GM12878 (cell line): ENCODE measurements at regions not wholly inside any gene's neighbourhood (a gene's known extent, or its start where the extent isn't known, plus 50 kb on each side); places are given as distances from the start of the nearest gene placed in this dataset.

Source experiments
- ATAC-seq: fragments of 200-7000 bp; cut with Tn5 transposase; 3 replicates; pipeline ENCODE4 v1.9.1; 2020; ENCODE audit warnings: mild to moderate bottlenecking, moderate library complexity
- BruUV-seq: library from RNA; stranded (reverse); fragments of 400-500 nt; replicated peaks from 2 replicates; lab custom pipeline; 2021; lab: Mats Ljungman, UMichigan
- CTCF ChIA-PET: fragments of 300-600 bp; sonication (Branson Sonifier 250); formaldehyde crosslinking; extraction: SDS; loops from one replicate; lab custom pipeline; 2021; ENCODE audit warnings: inconsistent platforms; lab: Yijun Ruan, JAX
- POLR2A ChIA-PET: fragments of 350-600 bp; formaldehyde crosslinking; extraction: SDS; loops from one replicate; lab custom pipeline; 2021; ENCODE audit warnings: inconsistent platforms; lab: Charles Lee
- RAD21 ChIA-PET: fragments of 300-600 bp; sonication (Branson Sonifier 250); formaldehyde crosslinking; loops from one replicate; lab custom pipeline; 2023; ENCODE audit warnings: antibody characterized with exemption; ENCODE audit not compliant: unreplicated experiment; lab: Charles Lee
- SMC1A ChIA-PET: fragments of 300-600 bp; sonication (Branson Sonifier 250); formaldehyde crosslinking; loops from one replicate; lab custom pipeline; 2023; ENCODE audit not compliant: unreplicated experiment, uncharacterized antibody; lab: Charles Lee
- DNase-seq: peaks from one replicate; pipeline ENCODE4 v3.0.0-alpha.2; 2011; ENCODE audit warnings: low read depth, low spot score
- FAIRE-seq: peaks from 3 replicates; lab custom pipeline; 2011; peaks lifted over from hg19 to GRCh38; lab: Jason Lieb, UNC
- H2AFZ ChIP-seq: 2 replicates; pipeline ENCODE4 v1.6.0; 2011; ENCODE audit warnings: low read depth, low read length, control low read depth; ENCODE audit not compliant: control insufficient read depth
- H3K27ac ChIP-seq: 2 replicates; pipeline ENCODE4 v1.5.1; 2011; ENCODE audit warnings: control low read depth; ENCODE audit not compliant: control insufficient read depth, insufficient read depth
- H3K27me3 ChIP-seq, 2 experiments: replicated peaks in 1 of 2; 2 replicates each; pipeline versions ENCODE4 v1.6.0 to v1.6.1; 2011; ENCODE audit warnings: low read length in 1 of 2; ENCODE audit not compliant: control insufficient read depth in 2 of 2, insufficient read depth in 2 of 2
- H3K36me3 ChIP-seq, 2 experiments: 2 replicates each; pipeline ENCODE4 v1.5.1; 2011; ENCODE audit warnings: low read length in 1 of 2; ENCODE audit not compliant: control insufficient read depth in 2 of 2, insufficient read depth in 2 of 2
- H3K4me1 ChIP-seq: 2 replicates; pipeline ENCODE4 v1.6.1; 2011; ENCODE audit warnings: mild to moderate bottlenecking, low read length, moderate library complexity, mixed read lengths; ENCODE audit not compliant: control insufficient read depth, insufficient read depth
- H3K4me2 ChIP-seq: 2 replicates; pipeline ENCODE4 v1.6.0; 2011; ENCODE audit warnings: control low read depth; ENCODE audit not compliant: control insufficient read depth, insufficient read depth
- H3K4me3 ChIP-seq: fragments of 200-600 bp; sonication (generic); 2 replicates; pipeline ENCODE4 v1.5.1; 2016
- H3K79me2 ChIP-seq: 2 replicates; pipeline ENCODE4 v1.6.0; 2011; ENCODE audit warnings: low read length; ENCODE audit not compliant: control insufficient read depth, insufficient read depth
- H3K9ac ChIP-seq: 2 replicates; pipeline ENCODE4 v1.8.0; 2011; ENCODE audit warnings: low read length, control low read depth, mixed read lengths; ENCODE audit not compliant: control insufficient read depth, insufficient read depth
- H3K9me3 ChIP-seq: replicated peaks from 3 replicates; pipeline ENCODE4 v1.5.1; 2011; ENCODE audit warnings: mild to moderate bottlenecking, low read length; ENCODE audit not compliant: control insufficient read depth, insufficient read depth
- H4K20me1 ChIP-seq: 2 replicates; pipeline ENCODE4 v1.6.0; 2011; ENCODE audit not compliant: control insufficient read depth, insufficient read depth
- ATF3 ChIP-seq: IDR thresholded peaks from 2 replicates; pipeline ENCODE4 v1.6.1; 2011; ENCODE audit warnings: low read depth, mild to moderate bottlenecking, low read length, moderate library complexity, borderline replicate concordance; ENCODE audit errors: extremely low read depth
- BCL3 ChIP-seq: IDR thresholded peaks from 2 replicates; pipeline ENCODE4 v1.6.1; 2011; ENCODE audit warnings: borderline replicate concordance, low read depth, mild to moderate bottlenecking, moderate library complexity, low read length; ENCODE audit not compliant: insufficient read depth, poor library complexity, severe bottlenecking
- BCLAF1 ChIP-seq: fragments of 450-650 bp; IDR thresholded peaks from 2 replicates; pipeline ENCODE4 v1.6.1; 2017; ENCODE audit warnings: antibody characterized with exemption, mild to moderate bottlenecking, moderate library complexity
- CHD1 ChIP-seq: IDR thresholded peaks from 2 replicates; pipeline ENCODE4 v1.6.1; 2012; ENCODE audit warnings: low read depth, low read length, improper control_type of control experiment
- CHD4 ChIP-seq: fragments of 200-600 bp; sonication (generic); IDR thresholded peaks from 2 replicates; pipeline ENCODE4 v1.6.1; 2016; ENCODE audit warnings: mild to moderate bottlenecking
- ESRRA ChIP-seq: IDR thresholded peaks from 2 replicates; pipeline ENCODE4 v1.6.1; 2012; ENCODE audit warnings: mild to moderate bottlenecking, low read length, improper control_type of control experiment
- FOS ChIP-seq: IDR thresholded peaks from 3 replicates; pipeline ENCODE4 v1.6.1; 2011; ENCODE audit warnings: borderline replicate concordance; ENCODE audit not compliant: insufficient read length; ENCODE audit errors: extremely low read depth
- FOXK2 ChIP-seq: fragments of 450-650 bp; IDR thresholded peaks from 2 replicates; pipeline ENCODE4 v1.6.1; 2017; ENCODE audit warnings: mild to moderate bottlenecking, moderate library complexity
- GABPA ChIP-seq: IDR thresholded peaks from 2 replicates; pipeline ENCODE4 v1.6.1; 2014; ENCODE audit warnings: antibody characterized with exemption, low read depth, mild to moderate bottlenecking, inconsistent platforms
- HCFC1 ChIP-seq: fragments of 150-350 bp; IDR thresholded peaks from 2 replicates; pipeline ENCODE4 v1.6.1; 2014; ENCODE audit warnings: low read length
- IKZF1 ChIP-seq: fragments of 450-650 bp; conservative IDR thresholded peaks from 2 replicates; pipeline ENCODE4 v1.6.1; 2017; ENCODE audit warnings: antibody characterized with exemption, mild to moderate bottlenecking
- NRF1 ChIP-seq: conservative IDR thresholded peaks from 2 replicates; pipeline ENCODE4 v1.6.1; 2011; ENCODE audit warnings: mild to moderate bottlenecking, low read depth, low read length, improper control_type of control experiment
- PML ChIP-seq: IDR thresholded peaks from 2 replicates; pipeline ENCODE4 v1.6.1; 2012; ENCODE audit warnings: low read length, inconsistent platforms
- POU2F2 ChIP-seq: IDR thresholded peaks from 3 replicates; pipeline ENCODE4 v1.6.1; 2011; ENCODE audit warnings: low read depth, mild to moderate bottlenecking, low read length, borderline replicate concordance
- RAD21 ChIP-seq: IDR thresholded peaks from 2 replicates; pipeline ENCODE4 v1.6.1; 2011; ENCODE audit warnings: mild to moderate bottlenecking, low read depth, low read length, moderate library complexity; ENCODE audit not compliant: insufficient read depth
- RBBP5 ChIP-seq: fragments of 200-600 bp; sonication (generic); conservative IDR thresholded peaks from 2 replicates; pipeline ENCODE4 v1.6.1; 2016
- RELB ChIP-seq: fragments of 450-650 bp; IDR thresholded peaks from 2 replicates; pipeline ENCODE4 v1.6.1; 2017; ENCODE audit warnings: low read depth, mild to moderate bottlenecking, moderate library complexity
- SMARCA5 ChIP-seq: fragments of 450-650 bp; IDR thresholded peaks from 2 replicates; pipeline ENCODE4 v1.6.1; 2017; ENCODE audit warnings: mild to moderate bottlenecking
- SPI1 ChIP-seq: IDR thresholded peaks from 2 replicates; pipeline ENCODE4 v1.6.1; 2011; ENCODE audit warnings: low read depth, mild to moderate bottlenecking, low read length, moderate library complexity, borderline replicate concordance; ENCODE audit not compliant: insufficient read depth
- TCF7 ChIP-seq: IDR thresholded peaks from 2 replicates; pipeline ENCODE4 v1.6.1; 2014; ENCODE audit warnings: antibody characterized with exemption, borderline replicate concordance
- ZNF622 ChIP-seq: fragments of 450-650 bp; IDR thresholded peaks from 2 replicates; pipeline ENCODE4 v1.6.1; 2017; ENCODE audit warnings: mild to moderate bottlenecking, inconsistent platforms
- in situ Hi-C: fragments of 300-500 bp; cut with MboI; formaldehyde crosslinking; loops from 9 replicates; pipeline ENCODE4 v1.14.3; 2018; ENCODE audit warnings: mixed read lengths
- intact Hi-C: fragments of 100-400 bp; cut with micrococcal nuclease; formaldehyde crosslinking; loops from one replicate; pipeline ENCODE4 v1.14.2; 2022; ENCODE audit not compliant: unreplicated experiment

- FAIRE-seq (no peak), ATAC-seq (peak; percentile 67), DNase-seq (no peak)
- Histone ChIP-seq H4K20me1 (no peaks in the 10 kb centered on the region), H2AFZ (no peak overlapping the region), H3K79me2 (no peaks in the 10 kb centered on the region), H3K27me3 (no peaks in the 10 kb centered on the region), H3K4me1 (peaks cover 33% of the 10 kb centered on the region), H3K27ac (peak overlapping the region; percentile 95), H3K9me3 (peaks cover 21% of the 10 kb centered on the region), H3K4me2 (peak overlapping the region; percentile 58), H3K36me3 (no peaks in the 10 kb centered on the region), H3K4me3 (peak overlapping the region; percentile 4; the same call in 1 of the 2 replicates), H3K9ac (peak overlapping the region; percentile 60)
- POLR2A ChIA-PET: interaction anchor here (0.7 to 4.7 kb wide), 16 partner anchors 8 to 122 kb away, joined by 3 to 39 read pairs (median 4); no protein-coding TSS in a partner anchor
- in situ Hi-C loops: no loop called here
- CTCF ChIA-PET: interaction anchor here (0.7 to 6.1 kb wide), 12 partner anchors 8 to 282 kb away, joined by 3 to 35 read pairs (median 6); no protein-coding TSS in a partner anchor
- no TSS peak for BruUV-seq
- SMC1A ChIA-PET: interaction anchor here (0.6 to 14.3 kb wide), 26 partner anchors 7 to 194 kb away, joined by 3 to 246 read pairs (median 4); no protein-coding TSS in a partner anchor
- RAD21 ChIA-PET: interaction anchor here (0.6 to 5.0 kb wide), 19 partner anchors 9 to 887 kb away, joined by 3 to 44 read pairs (median 4); no protein-coding TSS in a partner anchor
- intact Hi-C loops: no loop called here
- TF ChIP-seq FOS (no peak), TCF7 (no peak), CHD4 (no peak), ESRRA (no peak), PML (no peak), BCLAF1 (no peak), ZNF622 (no peak), RBBP5 (no peak), HCFC1 (no peak), ATF3 (no peak), GABPA (no peak), FOXK2 (no peak), NRF1 (no peak), IKZF1 (peak; percentile 61; the same call in 1 of the 2 replicates), RAD21 (peak; percentile 36; the same call in 1 of the 2 replicates), CHD1 (no peak), BCL3 (peak; percentile 56), SMARCA5 (no peak), POU2F2 (no peak), SPI1 (peak; percentile 82), RELB (peak; percentile 33; the same call in 1 of the 2 replicates)
Measured at GRCh38 chr2:37550190-37550589, 121.3 kb downstream of the CDC42EP3 start.
